Osteoblast (primary cell): ENCODE measurements at regions not wholly inside any gene's neighbourhood (a gene's known extent, or its start where the extent isn't known, plus 50 kb on each side); places are given as distances from the start of the nearest gene placed in this dataset.

ENCODE experiments used
- DNase-seq: peaks from one replicate; pipeline ENCODE4 v3.0.0; 2011; ENCODE audit warnings: low spot score, mixed read lengths; ENCODE audit not compliant: insufficient read length; ENCODE audit errors: missing footprints
- H2AFZ ChIP-seq: 2 replicates; pipeline ENCODE4 v1.6.0; 2011; ENCODE audit warnings: mild to moderate bottlenecking, low read length
- H3K27ac ChIP-seq: 2 replicates; pipeline ENCODE4 v1.5.1; 2011; ENCODE audit warnings: mild to moderate bottlenecking, low read depth, low read length, moderate library complexity
- H3K27me3 ChIP-seq: 2 replicates; pipeline ENCODE4 v1.6.0; 2012; ENCODE audit warnings: mild to moderate bottlenecking, control low read depth, inconsistent platforms, low read length, moderate library complexity; ENCODE audit not compliant: insufficient read depth
- H3K36me3 ChIP-seq: 2 replicates; pipeline ENCODE4 v1.5.1; 2011; ENCODE audit warnings: mild to moderate bottlenecking, low read length, control low read depth, moderate library complexity; ENCODE audit not compliant: insufficient read depth
- H3K4me1 ChIP-seq: 2 replicates; pipeline ENCODE4 v1.5.1; 2011; ENCODE audit warnings: mild to moderate bottlenecking, low read length, control low read depth, moderate library complexity; ENCODE audit not compliant: insufficient read depth
- H3K4me2 ChIP-seq: 2 replicates; pipeline ENCODE4 v1.6.0; 2011; ENCODE audit warnings: mild to moderate bottlenecking, low read length; ENCODE audit not compliant: insufficient read depth
- H3K4me3 ChIP-seq: fragments of 200-600 bp; sonication (generic); 3 replicates; pipeline ENCODE4 v1.5.1; 2012; ENCODE audit warnings: mild to moderate bottlenecking, low read length, inconsistent platforms; ENCODE audit not compliant: insufficient read depth
- H3K79me2 ChIP-seq: 2 replicates; pipeline ENCODE4 v1.6.0; 2012; ENCODE audit warnings: mild to moderate bottlenecking, low read length, control low read depth, inconsistent platforms; ENCODE audit not compliant: insufficient read depth
- H3K9me3 ChIP-seq: 2 replicates; pipeline ENCODE4 v1.5.1; 2011; ENCODE audit warnings: low read depth, low read length, control low read depth
- H4K20me1 ChIP-seq: 2 replicates; pipeline ENCODE4 v1.6.0; 2012; ENCODE audit warnings: mild to moderate bottlenecking, low read length, control low read depth; ENCODE audit not compliant: insufficient read depth
- CTCF ChIP-seq: IDR thresholded peaks from 2 replicates; pipeline ENCODE4 v1.5.1; 2011; ENCODE audit warnings: mild to moderate bottlenecking, low read depth, low read length, moderate library complexity; ENCODE audit errors: extremely low read depth

- no peaks in the 10 kb centered on the region for H4K20me1 ChIP-seq
- H2AFZ ChIP-seq, result no peak overlapping the region
- H3K79me2 ChIP-seq, result no peaks in the 10 kb centered on the region
- TF ChIP-seq CTCF, result no peak
- H3K4me1 ChIP-seq, result peaks cover 3% of the 10 kb centered on the region
- H3K4me2 ChIP-seq, result no peak overlapping the region
- no peaks in the 10 kb centered on the region for H3K36me3 ChIP-seq
- H3K27ac ChIP-seq, result no peak overlapping the region
- no peaks in the 10 kb centered on the region for H3K27me3 ChIP-seq
- H3K4me3 ChIP-seq, result no peak overlapping the region
- DNase-seq, result no peak
- no peaks in the 10 kb centered on the region for H3K9me3 ChIP-seq
Observed at GRCh38 chr5:54709096-54709495, 191.5 kb downstream of the SNX18 start.

GRCh38 chr5:54707841-54708240, 190.3 kb downstream of the SNX18 start:
- Histone ChIP-seq H3K36me3 (no peaks in the 10 kb centered on the region), H3K27ac (no peak overlapping the region), H3K79me2 (no peaks in the 10 kb centered on the region), H2AFZ (no peak overlapping the region), H3K4me3 (no peak overlapping the region), H4K20me1 (no peaks in the 10 kb centered on the region), H3K27me3 (no peaks in the 10 kb centered on the region), H3K4me1 (peaks cover 12% of the 10 kb centered on the region), H3K9me3 (no peaks in the 10 kb centered on the region), H3K4me2 (no peak overlapping the region)
- DNase-seq, result no peak
- no peak for TF ChIP-seq CTCF

- Histone ChIP-seq H3K4me3 (no peak overlapping the region), H3K9me3 (no peaks in the 10 kb centered on the region), H4K20me1 (no peaks in the 10 kb centered on the region), H2AFZ (no peak overlapping the region), H3K36me3 (no peaks in the 10 kb centered on the region), H3K27me3 (no peaks in the 10 kb centered on the region), H3K4me1 (peaks cover 29% of the 10 kb centered on the region), H3K79me2 (no peaks in the 10 kb centered on the region), H3K4me2 (no peak overlapping the region), H3K27ac (no peak overlapping the region)
- TF ChIP-seq CTCF, result no peak
- DNase-seq, result no peak
Observed at GRCh38 chr5:54705994-54706653, 188.6 kb downstream of the SNX18 start.

GRCh38 chr5:54704825-54705224, 187.3 kb downstream of the SNX18 start:
- Histone ChIP-seq H3K9me3 (no peaks in the 10 kb centered on the region), H3K27me3 (no peaks in the 10 kb centered on the region), H3K36me3 (no peaks in the 10 kb centered on the region), H3K4me1 (peaks cover 35% of the 10 kb centered on the region), H3K79me2 (no peaks in the 10 kb centered on the region), H3K27ac (no peak overlapping the region), H3K4me2 (no peak overlapping the region), H2AFZ (no peak overlapping the region), H3K4me3 (no peak overlapping the region), H4K20me1 (no peaks in the 10 kb centered on the region)
- no peak for TF ChIP-seq CTCF
- no peak for DNase-seq
